ENCODE measurements at regions not wholly inside any gene's neighbourhood (a gene's known extent, or its start where the extent isn't known, plus 50 kb on each side); places are given as distances from the start of the nearest gene placed in this dataset.
"Not testable (repeated sequence)": the region's sequence is repeated elsewhere in the genome, so short reads cannot be mapped to it uniquely, and the experiment has no call there.

DNA sequence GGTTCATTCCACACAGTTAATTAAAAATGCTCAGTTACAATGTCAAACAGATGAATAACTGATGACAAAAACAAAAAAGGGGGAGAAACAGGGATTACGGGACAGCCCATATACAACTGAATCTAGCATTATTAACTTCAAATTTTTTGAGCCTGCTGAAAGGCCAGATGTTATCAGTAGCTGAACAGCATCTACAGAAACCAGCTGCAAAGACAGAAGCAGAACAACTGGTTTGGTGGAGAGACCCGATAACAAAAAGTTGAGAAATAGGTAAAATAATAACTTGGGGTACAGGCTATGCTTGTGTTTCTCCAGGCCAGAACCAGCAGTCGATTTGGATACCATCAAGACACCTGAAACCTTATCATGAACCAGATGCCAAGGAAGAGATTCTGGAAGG, 109.8 kb downstream of the SEPTIN7 start:
- not testable (repeated sequence) for DNase-seq

DNA sequence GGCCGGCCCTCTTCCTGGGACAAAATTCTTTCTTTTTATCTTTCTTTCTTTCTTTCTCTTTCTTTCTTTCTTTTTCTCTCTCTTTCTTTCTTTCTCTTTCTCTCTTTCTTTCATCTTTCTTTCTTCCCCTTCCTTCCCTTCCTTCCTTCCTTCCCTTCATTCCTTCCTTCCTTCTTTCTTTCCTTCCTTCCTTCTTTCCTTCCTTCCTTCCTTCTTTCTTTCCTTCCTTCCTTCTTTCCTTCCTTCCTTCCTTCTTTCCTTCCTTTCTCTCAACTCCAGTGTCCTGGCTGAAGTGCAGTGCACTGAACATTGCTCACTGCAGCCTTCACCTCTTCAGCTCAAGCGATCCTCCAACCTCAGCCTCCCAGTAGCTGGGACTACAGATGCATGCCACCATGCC, 112.5 kb downstream of the SEPTIN7 start:
- DNase-seq = not testable (repeated sequence)

DNA sequence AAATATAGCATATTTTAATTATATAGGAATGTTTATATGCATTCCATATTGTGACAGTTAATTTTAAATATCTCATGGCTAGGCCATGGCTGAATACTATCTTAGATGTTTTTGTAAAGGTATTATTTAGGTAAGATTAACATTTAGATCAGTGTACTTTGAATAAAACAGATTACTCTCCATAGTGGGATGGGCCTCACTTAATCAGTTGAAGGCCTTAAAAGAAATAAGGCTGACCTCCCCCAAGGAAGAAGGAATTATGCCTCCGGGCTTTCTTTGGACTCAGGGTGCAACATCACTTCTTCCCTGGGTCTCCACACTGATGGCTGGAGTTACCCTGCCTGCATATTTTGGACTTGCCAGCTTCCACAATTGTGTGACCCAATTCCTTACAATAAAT, 113.4 kb downstream of the SEPTIN7 start:
- not testable (repeated sequence) for DNase-seq

DNA sequence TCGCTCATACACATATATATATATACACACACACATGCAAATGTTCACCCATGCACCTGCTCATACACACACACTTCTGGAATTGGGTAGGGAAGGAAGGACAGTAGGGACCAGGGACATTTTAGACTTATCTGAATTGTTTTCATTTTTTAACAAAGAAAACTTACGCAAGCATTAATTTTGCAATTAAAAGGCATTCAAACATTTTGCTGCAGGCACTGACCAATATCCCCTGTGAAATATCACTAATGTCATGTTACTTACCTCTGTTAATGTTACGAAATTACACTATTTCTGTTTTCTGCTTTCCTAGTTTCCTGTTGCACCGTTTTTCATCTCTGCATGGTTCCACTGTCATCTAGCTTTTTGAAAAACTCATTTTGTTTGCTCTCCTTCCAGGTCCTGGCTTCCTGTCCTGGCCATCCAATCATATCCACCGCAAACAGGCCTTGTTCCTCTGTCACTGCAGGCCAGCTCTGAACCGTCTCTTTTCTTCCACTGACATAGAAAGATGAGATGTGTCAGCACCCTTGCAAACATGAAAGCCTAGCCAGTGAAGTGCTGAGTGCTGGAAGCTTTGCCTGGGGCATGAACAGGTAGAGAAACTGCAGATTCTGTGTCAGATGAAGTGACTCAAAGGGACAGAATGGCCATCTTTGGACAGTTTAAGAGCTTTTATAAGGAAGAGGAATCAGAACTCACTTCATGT, 114.5 kb downstream of the SEPTIN7 start:
- DNase-seq = not testable (repeated sequence)

DNA sequence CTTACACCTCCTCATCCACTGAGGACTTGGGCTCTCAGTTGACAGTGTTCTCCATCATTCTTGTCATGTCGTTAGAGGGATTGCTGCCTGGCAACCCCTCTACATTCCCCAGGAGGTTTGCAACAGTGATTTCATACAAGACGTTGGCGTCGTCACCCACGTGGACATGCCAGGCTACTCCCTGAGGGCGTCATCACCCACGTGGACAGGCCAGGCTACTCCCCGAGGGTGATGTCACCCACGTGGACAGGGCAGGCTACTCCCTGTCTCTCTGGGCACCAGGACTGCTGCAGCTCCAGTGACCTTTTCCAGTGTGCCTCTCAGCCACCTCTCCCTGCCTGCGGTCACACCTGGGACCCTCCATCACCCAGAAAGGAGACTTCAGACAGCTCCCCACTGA, 117.4 kb downstream of the SEPTIN7 start:
- not testable (repeated sequence) for DNase-seq

DNA sequence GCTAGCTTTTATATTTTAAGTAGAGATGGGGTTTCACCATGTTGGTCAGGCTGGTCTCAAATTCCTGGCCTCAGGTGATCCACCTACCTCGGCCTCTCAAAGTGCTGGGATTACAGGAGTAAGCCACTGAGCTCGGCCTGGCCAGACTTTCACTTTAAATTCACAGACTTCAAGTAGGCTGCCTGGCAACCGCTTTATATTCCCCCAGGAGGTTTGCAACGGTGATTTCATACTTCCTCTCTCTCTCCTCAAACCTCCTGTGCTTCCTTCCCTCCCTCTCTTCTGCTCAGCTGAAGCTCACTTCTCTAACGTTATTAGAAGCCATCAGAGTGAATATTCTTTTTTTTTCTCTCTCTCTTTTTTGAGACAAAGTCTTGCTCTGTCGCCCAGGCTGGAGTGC, 118.8 kb downstream of the SEPTIN7 start:
- DNase-seq = not testable (repeated sequence)

DNA sequence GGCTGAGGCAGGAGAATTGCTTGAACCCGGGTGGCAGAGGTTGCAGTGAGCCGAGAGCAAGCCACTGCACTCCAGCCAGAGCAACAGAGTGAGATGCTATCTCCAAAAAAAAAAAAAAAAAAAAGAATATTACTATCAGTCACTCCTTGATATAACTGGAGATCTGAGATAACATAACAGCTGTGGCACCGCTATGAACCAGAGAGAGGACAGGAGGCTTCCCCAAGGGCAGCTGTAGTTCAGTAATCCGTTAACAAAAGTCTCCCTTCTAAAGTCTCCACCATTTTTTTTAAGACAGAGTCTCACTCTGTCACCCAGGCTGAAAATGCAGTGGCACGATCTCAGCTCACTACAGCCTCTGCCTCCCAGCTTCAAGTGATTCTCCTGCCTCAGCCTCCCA, 120.5 kb downstream of the SEPTIN7 start:
- DNase-seq = not testable (repeated sequence)

DNA sequence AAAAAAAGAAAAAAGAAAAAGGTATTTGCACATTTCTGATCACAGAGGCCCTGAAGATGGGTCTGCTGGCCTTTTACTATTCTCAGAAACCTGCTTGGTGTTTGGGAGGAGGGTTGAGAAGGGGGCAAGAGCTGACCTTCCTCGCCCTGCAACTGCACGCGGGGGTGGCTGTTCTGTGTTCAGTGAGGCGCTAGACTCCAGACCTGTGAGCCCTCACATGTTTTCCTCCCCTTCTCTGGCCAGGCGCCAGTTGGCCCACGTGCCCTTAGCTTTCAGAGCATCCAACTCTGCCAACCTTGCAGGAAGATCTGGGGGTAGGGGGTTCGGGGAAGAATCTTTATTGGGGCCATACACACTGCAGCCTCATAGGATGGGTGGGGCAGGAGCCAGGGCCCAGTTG, 123.8 kb downstream of the SEPTIN7 start:
- DNase-seq = not testable (repeated sequence)

DNA sequence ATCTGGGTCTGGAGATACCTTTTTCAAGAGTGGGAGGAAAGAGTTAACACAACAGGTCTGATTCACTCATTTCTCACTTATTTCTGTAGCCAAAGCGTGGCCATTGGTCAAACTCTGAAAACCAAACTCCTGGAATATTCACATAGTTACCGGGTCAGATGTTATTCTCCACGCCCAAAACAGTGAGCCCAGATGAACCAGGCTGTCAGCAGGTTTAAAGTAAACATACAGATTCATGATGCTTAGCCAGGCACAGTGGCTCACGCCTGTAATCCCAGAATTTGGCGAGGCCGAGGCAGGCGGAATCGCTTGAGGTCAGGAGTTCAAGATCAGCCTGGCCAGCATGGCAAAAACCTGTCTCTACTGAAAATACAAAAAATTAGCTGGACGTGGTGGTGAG, 126.1 kb downstream of the SEPTIN7 start:
- DNase-seq = not testable (repeated sequence)

DNA sequence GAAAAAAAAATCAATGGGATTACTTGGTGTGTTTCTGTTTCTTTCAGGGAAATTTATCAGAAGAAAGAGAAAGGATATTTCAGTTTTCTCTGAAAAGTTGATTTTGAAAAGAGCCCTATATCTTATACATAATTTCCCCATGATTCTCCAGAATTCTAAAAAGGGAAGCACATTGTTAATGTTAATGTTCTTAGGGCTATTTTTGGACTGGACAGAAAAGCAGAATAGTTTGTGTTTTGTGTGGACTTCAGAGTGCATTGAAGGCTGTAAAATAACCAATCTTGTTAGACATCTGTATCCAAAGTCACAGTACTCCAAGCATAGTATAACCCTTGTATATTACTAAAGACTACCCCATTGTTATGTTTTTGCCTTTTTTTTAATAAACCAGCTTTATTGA, 130.3 kb downstream of the SEPTIN7 start:
- DNase-seq = not testable (repeated sequence)

DNA sequence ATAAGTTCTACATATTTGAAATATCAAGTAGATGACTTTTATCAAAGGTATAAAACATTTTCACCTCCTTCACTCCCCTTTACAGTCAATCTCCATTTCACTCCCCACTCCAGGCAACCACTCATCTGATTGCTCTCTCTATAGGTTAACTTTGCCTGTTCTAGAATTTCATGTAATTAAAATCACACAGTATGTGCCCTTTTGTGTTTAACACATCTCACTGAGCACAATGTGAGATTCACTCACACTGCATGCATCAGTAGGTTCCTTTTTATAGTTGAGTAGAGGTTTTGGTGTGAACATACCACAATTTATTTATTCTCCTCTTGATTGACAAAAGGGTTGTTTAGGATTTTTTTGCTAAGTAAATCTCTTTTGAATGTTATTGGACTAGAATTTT, 130.7 kb downstream of the SEPTIN7 start:
- not testable (repeated sequence) for DNase-seq

DNA sequence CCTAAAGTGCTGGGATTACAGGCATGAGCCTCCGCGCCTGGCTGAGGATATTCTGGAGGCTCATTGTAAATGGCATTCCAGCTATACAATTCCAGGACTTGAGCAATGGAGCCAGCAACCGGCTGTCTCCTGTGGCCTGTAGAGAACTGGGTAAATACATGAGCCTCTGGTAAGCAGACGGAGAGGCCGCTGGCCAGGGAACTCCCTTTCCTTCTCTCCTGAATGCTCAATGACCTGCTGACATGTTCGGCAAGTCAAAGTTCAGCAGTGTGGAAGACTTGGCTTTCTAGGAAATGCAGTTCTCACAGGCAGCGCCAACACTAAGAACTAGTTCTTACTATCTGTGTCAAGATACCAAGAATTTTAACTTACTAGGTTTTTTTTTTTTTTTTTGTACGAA, 139.8 kb downstream of the SEPTIN7 start:
- DNase-seq = not testable (repeated sequence)

DNA sequence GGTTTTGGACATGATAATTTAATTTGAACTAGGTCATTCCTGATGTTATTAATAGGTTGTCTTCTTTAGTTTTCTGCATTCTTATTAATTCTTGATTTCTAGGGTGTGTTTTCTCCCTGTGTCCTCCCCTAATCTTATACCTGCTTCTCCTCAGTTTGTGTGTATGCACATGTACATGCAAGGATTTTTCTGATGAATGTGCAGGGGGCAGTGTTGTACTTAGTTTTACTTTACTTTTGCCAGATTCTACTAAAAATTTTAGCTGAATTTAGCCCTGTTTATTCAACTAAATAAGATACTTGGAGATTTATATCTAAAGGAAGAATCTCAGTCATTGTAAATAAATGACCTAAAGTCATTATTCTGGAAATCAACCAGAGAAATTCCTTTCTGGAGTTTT, 144.8 kb downstream of the SEPTIN7 start:
- not testable (repeated sequence) for DNase-seq

DNA sequence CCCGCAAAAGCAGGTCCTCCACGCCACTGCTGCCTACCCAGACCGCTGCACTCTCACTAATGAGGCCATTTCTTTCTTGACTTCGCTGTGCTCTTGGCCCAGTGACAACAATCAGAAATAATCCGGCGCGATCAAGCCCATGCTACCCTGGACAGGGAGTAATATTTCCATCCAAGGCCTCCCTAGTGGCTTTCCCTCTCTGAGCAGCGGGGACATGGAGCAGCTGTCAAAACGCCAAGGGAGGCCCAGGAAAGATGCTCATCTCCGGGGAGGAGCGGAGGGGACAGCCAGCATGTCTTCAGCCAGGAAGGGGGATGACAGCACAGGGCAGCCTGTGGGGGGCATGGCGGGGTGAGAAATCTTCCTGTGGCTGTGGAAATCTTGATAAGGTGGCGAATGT, 154.9 kb downstream of the SEPTIN7 start:
- not testable (repeated sequence) for DNase-seq

DNA sequence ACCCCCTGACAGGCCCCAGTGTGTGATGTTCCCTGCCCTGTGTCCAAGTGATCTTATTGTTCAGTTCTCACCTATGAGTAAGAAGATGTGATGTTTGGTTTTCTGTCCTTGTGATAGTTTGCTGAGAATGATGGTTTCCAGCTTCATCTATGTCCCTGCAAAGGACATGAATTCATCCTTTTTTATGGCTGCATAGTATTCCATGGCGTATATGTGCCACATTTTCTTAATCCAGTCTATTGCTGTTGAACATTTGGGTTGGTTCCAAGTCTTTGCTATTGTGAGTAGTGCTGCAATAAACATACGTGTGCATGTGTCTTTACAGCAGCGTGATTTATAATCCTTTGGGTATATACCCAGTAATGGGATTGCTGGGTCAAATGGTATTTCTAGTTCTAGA, 156.1 kb downstream of the SEPTIN7 start:
- DNase-seq = not testable (repeated sequence)

DNA sequence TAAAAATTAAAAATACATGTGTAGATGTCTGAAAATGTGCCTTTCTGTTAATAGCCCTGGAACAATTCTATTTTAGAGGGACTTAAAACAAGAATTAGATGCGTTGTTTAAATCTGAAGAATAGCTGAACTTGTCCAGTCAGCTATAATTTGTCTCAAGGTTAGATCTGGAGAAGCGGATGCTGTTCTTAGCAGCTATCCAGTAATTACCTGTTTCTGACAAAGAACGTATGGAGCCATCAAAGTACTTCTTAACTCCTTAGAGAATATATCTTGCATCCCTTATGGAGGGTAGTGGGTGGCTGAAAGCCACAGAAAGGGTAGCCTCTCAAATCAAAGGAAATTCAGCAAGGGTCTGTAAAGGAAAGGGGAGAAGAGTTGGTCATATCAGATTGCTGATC, 160.4 kb downstream of the SEPTIN7 start:
- DNase-seq = not testable (repeated sequence)

DNA sequence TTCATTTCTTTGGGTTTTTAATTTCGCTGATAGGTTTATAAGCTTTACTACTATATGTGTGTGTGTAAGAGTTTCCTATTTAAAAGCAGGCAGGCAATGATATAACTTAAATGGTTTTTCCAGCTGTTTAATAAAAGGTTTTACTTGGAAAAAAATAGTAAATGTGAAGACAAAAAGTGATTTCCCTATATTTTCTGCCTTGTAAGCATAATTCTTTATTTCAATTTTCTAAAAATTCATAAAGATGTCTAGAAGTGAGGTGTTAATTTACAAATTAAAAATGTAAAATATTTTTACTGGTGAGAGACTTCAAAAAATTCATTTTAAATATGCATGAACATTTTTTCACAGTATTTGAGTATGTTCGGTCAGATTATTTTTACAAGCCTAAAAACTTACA, 161.8 kb downstream of the SEPTIN7 start:
- not testable (repeated sequence) for DNase-seq

DNA sequence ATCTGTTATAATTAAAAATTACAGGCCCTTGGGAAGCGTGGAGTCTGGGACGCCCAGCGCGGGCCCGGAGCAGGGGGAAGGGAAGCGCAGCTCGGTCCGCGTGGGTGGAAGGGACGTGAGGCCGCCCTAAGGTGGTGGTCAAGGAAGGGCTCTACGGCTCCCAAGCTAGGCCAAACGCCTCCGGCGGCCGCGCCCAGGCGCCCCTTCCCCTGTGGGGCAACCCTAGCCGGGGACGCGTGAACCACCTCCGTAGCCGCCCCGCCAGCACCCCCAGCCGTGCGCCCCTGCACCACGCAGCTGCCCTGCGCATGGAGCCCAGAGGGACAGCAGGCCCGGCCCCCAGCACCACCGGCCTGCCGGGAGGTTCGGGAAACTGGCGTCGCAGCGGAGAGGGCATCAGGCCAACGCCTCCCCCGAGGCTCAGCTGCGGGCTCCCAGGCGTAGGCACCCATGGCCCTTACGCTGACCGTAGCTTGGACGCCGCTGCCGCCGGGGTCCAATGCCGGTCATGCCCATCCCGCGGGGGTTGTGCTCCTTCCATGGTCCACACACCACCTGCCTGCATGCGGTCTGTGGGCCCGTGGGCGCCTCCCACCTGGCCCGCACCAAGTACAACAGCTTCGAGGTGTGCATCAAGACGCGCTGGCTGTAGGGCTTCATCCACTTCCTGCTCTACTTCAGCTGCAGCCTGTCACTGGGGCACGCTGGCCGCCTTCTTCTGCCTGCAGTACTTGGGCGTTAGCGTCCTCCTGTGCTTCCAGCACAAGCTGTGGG, 166.7 kb downstream of the SEPTIN7 start:
- DNase-seq = no peak

DNA sequence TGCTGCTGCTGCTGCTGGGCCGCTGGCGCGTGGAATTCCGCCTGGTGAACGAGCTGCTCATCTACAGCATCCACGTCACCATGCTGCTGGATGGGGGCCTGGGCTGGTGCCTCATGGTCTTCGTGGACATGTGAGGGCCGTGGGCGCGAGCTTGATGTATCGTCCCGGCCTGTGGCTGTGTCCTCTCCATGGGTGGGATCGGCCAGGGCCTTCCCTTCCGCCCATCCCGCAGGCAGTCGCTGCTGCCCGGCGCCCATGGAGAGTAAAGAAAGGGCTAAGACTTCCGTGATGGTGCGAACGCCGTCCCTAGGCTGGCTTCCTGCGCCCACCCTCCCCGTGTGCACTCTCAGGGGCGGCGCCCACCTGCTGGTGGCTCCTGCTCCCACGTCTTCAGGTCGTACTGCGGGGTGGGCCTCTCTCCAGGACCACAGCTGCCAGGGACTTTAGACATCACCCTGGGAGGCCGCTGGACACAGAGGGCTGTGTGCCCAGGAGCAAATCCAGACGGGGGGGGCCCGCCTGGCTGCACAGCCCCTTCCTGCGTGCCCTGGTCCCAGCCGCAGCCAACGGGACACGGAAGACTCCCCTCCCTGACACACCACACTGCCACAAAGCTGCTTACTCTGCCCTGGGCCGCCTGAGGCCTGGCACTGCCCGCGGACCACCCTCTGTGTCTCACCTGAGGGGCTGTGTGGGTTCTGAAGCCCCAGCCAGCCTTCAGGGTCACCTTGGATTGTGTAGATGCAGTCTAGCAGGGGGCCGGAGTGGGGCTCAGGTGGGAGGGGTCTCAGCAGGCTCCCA, 167.5 kb downstream of the SEPTIN7 start:
- DNase-seq = no peak

DNA sequence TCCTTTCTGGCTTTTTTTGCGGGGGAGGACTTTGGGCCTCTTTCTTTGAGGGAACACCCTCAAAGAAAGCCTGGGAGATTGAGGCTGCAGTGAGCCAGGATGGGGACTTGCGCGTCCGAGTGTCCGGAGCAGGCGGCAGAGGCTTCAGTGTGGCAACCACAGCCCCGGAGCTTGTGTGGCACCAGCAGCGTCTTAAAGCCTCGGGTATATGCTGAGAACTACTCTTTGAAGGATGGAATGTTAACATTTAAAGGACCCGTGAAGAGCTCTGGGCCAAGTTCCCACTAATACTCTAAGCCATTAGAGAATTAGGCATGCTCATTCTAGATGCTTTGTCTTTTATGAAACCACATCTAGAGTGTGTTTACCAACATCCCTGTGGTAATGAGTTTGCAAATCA, 168.2 kb downstream of the SEPTIN7 start:
- DNase-seq = no peak

DNA sequence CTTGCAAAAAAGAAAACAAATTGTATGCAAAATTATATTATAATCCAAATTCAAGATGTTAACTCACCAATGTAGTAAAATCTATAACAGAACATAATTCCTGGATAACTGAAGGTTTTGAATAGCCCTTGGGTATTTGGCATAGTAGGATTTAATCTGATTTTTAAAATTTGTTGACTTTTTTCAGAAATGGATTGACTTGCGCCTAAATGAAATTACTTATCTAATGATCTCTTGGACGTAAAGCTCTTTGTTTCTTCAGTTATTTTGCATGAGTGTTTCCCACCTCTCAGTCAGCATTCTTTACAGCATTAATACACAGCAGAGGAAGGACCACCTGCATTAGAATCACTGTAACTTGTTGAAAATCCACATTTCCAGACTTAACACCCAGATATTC, 169.6 kb downstream of the SEPTIN7 start:
- DNase-seq = no peak

DNA sequence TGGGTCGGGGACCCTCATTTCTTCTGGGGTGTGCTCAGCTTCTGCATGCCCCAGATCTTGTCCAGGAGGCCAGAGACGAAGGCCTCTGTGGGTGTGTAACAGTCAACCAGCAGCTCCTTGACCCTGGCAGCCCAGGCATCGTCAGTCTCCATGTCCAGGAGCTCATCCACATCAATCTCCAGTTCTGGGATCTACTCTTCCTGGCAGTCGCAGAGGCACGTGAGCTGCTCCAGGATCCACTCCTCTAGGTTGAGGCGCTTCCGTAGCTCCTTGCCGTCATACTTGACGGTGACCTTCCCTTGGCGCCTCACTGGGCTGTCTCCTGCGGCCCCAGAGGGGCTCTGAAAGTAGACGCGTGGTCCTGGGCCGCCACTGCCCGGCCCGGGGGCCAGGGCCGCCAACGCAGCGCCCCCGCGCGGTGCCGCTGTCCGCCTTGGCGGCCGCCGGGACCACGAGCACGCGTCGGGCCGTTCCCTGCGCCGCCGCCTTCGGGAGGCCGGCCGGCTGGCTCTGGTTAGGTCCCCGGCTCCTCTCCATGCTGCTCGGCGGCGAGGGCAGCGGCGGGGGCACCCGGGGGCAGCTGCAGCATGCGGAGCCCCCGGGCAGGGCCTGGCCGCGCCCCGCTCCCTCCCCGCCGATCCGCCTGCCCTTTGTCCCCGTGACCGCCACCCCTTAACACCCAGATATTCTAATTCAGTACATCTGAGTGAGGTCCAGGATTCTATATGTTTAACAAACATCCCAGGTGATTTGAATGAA, 170.5 kb downstream of the SEPTIN7 start:
- no peak for DNase-seq

All from NCI-H1105 (cell line).